DOHH2 (cell line): ENCODE measurements at regions not wholly inside any gene's neighbourhood (a gene's known extent, or its start where the extent isn't known, plus 50 kb on each side); places are given as distances from the start of the nearest gene placed in this dataset.
A peak's percentile ranks its signal among the peaks of the same experiment; 100 is the strongest.

Source experiments
- H3F3A ChIP-seq: fragments of 200-600 bp; sonication (generic), shearing (Covaris generic); 2 replicates; pipeline ENCODE4 v1.6.0; 2016; ENCODE audit warnings: antibody characterized with exemption, mild to moderate bottlenecking; ENCODE audit not compliant: control insufficient read depth, insufficient read depth
- H3K27ac ChIP-seq: fragments of 200-600 bp; sonication (generic); 2 replicates; pipeline ENCODE4 v1.5.1; 2014; ENCODE audit warnings: low read depth, mild to moderate bottlenecking, low read length, moderate library complexity
- H3K27me3 ChIP-seq: fragments of 200-600 bp; sonication (generic); 2 replicates; pipeline ENCODE4 v1.6.1; 2014; ENCODE audit warnings: mild to moderate bottlenecking, low read length, mixed read lengths; ENCODE audit not compliant: control insufficient read depth
- H3K36me3 ChIP-seq: fragments of 200-600 bp; sonication (generic); 2 replicates; pipeline ENCODE4 v1.6.1; 2014; ENCODE audit warnings: mild to moderate bottlenecking, low read length, moderate library complexity, mixed read lengths; ENCODE audit not compliant: control insufficient read depth
- H3K4me1 ChIP-seq: fragments of 200-600 bp; sonication (generic); 2 replicates; pipeline ENCODE4 v1.6.1; 2014; ENCODE audit warnings: mild to moderate bottlenecking, low read length, mixed read lengths; ENCODE audit not compliant: control insufficient read depth
- H3K4me2 ChIP-seq: fragments of 200-600 bp; sonication (generic); 2 replicates; pipeline ENCODE4 v1.6.0; 2014; ENCODE audit warnings: mild to moderate bottlenecking, low read length, moderate library complexity
- H3K4me3 ChIP-seq: fragments of 200-600 bp; sonication (generic); 2 replicates; pipeline ENCODE4 v1.5.1; 2014; ENCODE audit warnings: mild to moderate bottlenecking, low read length, mixed read lengths
- H3K79me2 ChIP-seq: fragments of 200-600 bp; sonication (generic); 2 replicates; pipeline ENCODE4 v1.6.1; 2014; ENCODE audit warnings: mild to moderate bottlenecking, low read length, mixed read lengths; ENCODE audit not compliant: control insufficient read depth
- H3K9me2 ChIP-seq: fragments of 200-600 bp; sonication (generic); replicated peaks from 2 replicates; pipeline ENCODE4 v1.6.1; 2014; ENCODE audit warnings: mild to moderate bottlenecking, low read length, mixed read lengths; ENCODE audit not compliant: control insufficient read depth
- H3K9me3 ChIP-seq: fragments of 200-600 bp; sonication (generic); 2 replicates; pipeline ENCODE4 v1.6.1; 2014; ENCODE audit warnings: antibody characterized with exemption, low read length, mixed read lengths; ENCODE audit not compliant: control insufficient read depth, insufficient read depth
- H4K20me1 ChIP-seq: fragments of 200-600 bp; sonication (generic); 2 replicates; pipeline ENCODE4 v1.6.0; 2014; ENCODE audit warnings: low read depth, mild to moderate bottlenecking, antibody characterized with exemption, low read length, moderate library complexity; ENCODE audit not compliant: control insufficient read depth, insufficient read depth
- CTCF ChIP-seq: fragments of 200-600 bp; sonication (generic); IDR thresholded peaks from one replicate; pipeline ENCODE4 v1.5.1; 2014; ENCODE audit warnings: antibody characterized with exemption, mild to moderate bottlenecking, low read depth, low read length; ENCODE audit not compliant: poor library complexity, severe bottlenecking
- EZH2phosphoT487 ChIP-seq: fragments of 200-600 bp; sonication (generic); IDR thresholded peaks from 2 replicates; pipeline ENCODE4 v1.6.1; 2017; ENCODE audit warnings: borderline replicate concordance, mild to moderate bottlenecking, antibody characterized with exemption, low read length, moderate library complexity, mixed read lengths

- no peaks in the 10 kb centered on the region for H3K79me2 ChIP-seq
- H3K27ac ChIP-seq = no peak overlapping the region
- H3F3A ChIP-seq = no peaks in the 10 kb centered on the region
- no peaks in the 10 kb centered on the region for H3K36me3 ChIP-seq
- no peaks in the 10 kb centered on the region for H4K20me1 ChIP-seq
- no peaks in the 10 kb centered on the region for H3K9me3 ChIP-seq
- H3K4me2 ChIP-seq = peak overlapping the region; percentile 45
- peaks cover 35% of the 10 kb centered on the region for H3K4me1 ChIP-seq
- H3K4me3 ChIP-seq = peak overlapping the region; percentile 38
- H3K27me3 ChIP-seq = no peaks in the 10 kb centered on the region
- H3K9me2 ChIP-seq = no peaks in the 10 kb centered on the region
- TF ChIP-seq EZH2phosphoT487 = no peak
- TF ChIP-seq CTCF = no peak
These were observed 351.7 kb downstream of the RAD51AP2 start for GRCh38 chr2:17166506-17166905.

DNA sequence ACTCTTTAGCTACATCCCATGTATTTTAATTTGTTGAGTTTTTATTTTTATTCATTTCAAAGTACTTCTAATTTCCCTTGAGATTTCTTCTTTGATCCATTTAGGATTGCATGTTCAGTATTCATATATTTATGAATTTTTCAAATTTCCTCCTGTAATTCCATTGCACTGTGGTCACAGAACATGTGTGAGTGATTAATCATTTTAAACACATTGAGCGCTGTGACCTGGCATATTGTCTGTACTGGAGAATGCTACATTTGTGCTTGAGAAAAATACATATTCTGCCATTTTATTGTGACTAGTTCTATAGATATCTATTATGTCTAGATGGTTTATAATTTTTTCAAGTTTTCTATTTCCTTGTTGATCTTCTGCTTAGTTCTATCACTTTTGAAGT is 353.7 kb downstream of the RAD51AP2 start:
- Histone ChIP-seq H3K4me3 (no peak overlapping the region), H3K36me3 (no peaks in the 10 kb centered on the region), H3K27me3 (no peaks in the 10 kb centered on the region), H3K79me2 (no peaks in the 10 kb centered on the region), H3K4me1 (peaks cover 36% of the 10 kb centered on the region), H3K4me2 (no peak overlapping the region), H3K9me2 (no peaks in the 10 kb centered on the region), H3K9me3 (no peaks in the 10 kb centered on the region), H4K20me1 (no peaks in the 10 kb centered on the region), H3F3A (no peaks in the 10 kb centered on the region), H3K27ac (no peak overlapping the region)
- TF ChIP-seq CTCF = no peak
- no peak for TF ChIP-seq EZH2phosphoT487

DNA sequence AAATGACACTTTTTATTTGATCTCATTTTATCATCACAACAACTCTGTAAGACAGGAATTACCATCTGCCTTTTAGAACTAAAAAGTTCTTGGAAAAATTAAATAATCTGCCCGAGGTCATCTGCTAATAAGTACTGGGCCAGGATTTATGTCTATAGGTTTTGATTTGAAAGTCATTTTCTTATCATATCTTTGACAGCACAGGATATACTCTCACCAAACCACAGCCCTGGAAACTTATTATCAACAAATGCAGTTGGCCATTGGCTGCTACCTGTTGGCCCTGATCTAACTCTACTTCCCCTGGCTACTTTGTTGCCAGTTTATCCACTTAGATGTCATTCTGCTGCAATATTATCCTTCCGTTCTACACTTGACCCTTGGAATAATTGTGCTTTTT is 354.6 kb downstream of the RAD51AP2 start:
- no peaks in the 10 kb centered on the region for H3K27me3 ChIP-seq
- H3K4me3 ChIP-seq = no peak overlapping the region
- H3K79me2 ChIP-seq = no peaks in the 10 kb centered on the region
- no peak overlapping the region for H3K27ac ChIP-seq
- no peaks in the 10 kb centered on the region for H3F3A ChIP-seq
- TF ChIP-seq CTCF (no peak), EZH2phosphoT487 (no peak)
- no peaks in the 10 kb centered on the region for H4K20me1 ChIP-seq
- H3K36me3 ChIP-seq = no peaks in the 10 kb centered on the region
- no peaks in the 10 kb centered on the region for H3K9me2 ChIP-seq
- no peaks in the 10 kb centered on the region for H3K9me3 ChIP-seq
- no peak overlapping the region for H3K4me2 ChIP-seq
- peaks cover 36% of the 10 kb centered on the region for H3K4me1 ChIP-seq

DNA sequence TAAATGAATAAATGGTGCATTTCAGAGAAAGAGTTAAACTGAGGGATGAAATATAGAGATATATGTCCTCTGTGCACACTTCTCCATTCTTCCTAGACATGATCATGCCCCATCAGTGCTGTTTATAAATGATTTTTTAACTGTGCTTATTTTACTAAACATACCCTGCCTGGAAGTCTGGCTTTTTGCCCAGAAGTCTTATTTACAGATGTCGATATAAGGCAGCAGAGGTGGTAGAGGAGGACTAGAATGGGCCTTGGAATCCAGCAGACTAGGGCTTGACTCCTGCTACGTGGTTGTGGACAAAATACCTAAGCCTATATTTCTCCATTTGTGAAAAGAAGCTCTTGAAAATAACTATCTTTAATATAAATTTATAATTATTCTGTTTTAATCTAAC is 355.5 kb downstream of the RAD51AP2 start:
- no peak for TF ChIP-seq CTCF
- no peak for TF ChIP-seq EZH2phosphoT487
- Histone ChIP-seq H4K20me1 (no peaks in the 10 kb centered on the region), H3K9me2 (no peaks in the 10 kb centered on the region)

More for the DNA sequence above, 355.5 kb downstream of the RAD51AP2 start:
- Histone ChIP-seq H3K9me3 (no peaks in the 10 kb centered on the region), H3K27ac (no peak overlapping the region), H3K79me2 (no peaks in the 10 kb centered on the region), H3K36me3 (no peaks in the 10 kb centered on the region), H3K27me3 (no peaks in the 10 kb centered on the region), H3K4me1 (peaks cover 33% of the 10 kb centered on the region), H3K4me2 (no peak overlapping the region), H3F3A (no peaks in the 10 kb centered on the region), H3K4me3 (no peak overlapping the region)
